Chondrocyte (in vitro differentiated cells): ENCODE measurements at regions not wholly inside any gene's neighbourhood (a gene's known extent, or its start where the extent isn't known, plus 50 kb on each side); places are given as distances from the start of the nearest gene placed in this dataset.
A peak's percentile ranks its signal among the peaks of the same experiment; 100 is the strongest.

ENCODE experiments used
- DNase-seq: peaks from one replicate; pipeline ENCODE4 v3.0.0; 2021; ENCODE audit warnings: mixed read lengths, low spot score
- H3K27ac Mint-ChIP-seq: one replicate; pipeline ENCODE4 v1.8.0; 2021; ENCODE audit warnings: mild to moderate bottlenecking, moderate library complexity, mixed read lengths; ENCODE audit not compliant: unreplicated experiment
- H3K27me3 Mint-ChIP-seq: 2 replicates; pipeline ENCODE4 v1.8.0; 2021; ENCODE audit warnings: low read depth, mixed read lengths
- H3K36me3 Mint-ChIP-seq: 2 replicates; pipeline ENCODE4 v1.8.0; 2021; ENCODE audit warnings: low read depth, mixed read lengths
- H3K4me1 Mint-ChIP-seq: 2 replicates; pipeline ENCODE4 v1.8.0; 2021; ENCODE audit warnings: low read depth, mild to moderate bottlenecking, mixed read lengths
- H3K4me3 Mint-ChIP-seq: one replicate; pipeline ENCODE4 v1.8.0; 2021; ENCODE audit warnings: mild to moderate bottlenecking, moderate library complexity, mixed read lengths; ENCODE audit not compliant: unreplicated experiment
- H3K9me3 Mint-ChIP-seq: 2 replicates; pipeline ENCODE4 v1.8.0; 2021; ENCODE audit warnings: low read depth, mixed read lengths
- TF ChIP-seq, protein P1 (sequence below): fragments of 200-600 bp; sonication (generic); IDR thresholded peaks from 2 replicates; pipeline ENCODE4 v1.5.0; 2021; ENCODE audit warnings: antibody characterized with exemption, mild to moderate bottlenecking, moderate library complexity

DNA sequence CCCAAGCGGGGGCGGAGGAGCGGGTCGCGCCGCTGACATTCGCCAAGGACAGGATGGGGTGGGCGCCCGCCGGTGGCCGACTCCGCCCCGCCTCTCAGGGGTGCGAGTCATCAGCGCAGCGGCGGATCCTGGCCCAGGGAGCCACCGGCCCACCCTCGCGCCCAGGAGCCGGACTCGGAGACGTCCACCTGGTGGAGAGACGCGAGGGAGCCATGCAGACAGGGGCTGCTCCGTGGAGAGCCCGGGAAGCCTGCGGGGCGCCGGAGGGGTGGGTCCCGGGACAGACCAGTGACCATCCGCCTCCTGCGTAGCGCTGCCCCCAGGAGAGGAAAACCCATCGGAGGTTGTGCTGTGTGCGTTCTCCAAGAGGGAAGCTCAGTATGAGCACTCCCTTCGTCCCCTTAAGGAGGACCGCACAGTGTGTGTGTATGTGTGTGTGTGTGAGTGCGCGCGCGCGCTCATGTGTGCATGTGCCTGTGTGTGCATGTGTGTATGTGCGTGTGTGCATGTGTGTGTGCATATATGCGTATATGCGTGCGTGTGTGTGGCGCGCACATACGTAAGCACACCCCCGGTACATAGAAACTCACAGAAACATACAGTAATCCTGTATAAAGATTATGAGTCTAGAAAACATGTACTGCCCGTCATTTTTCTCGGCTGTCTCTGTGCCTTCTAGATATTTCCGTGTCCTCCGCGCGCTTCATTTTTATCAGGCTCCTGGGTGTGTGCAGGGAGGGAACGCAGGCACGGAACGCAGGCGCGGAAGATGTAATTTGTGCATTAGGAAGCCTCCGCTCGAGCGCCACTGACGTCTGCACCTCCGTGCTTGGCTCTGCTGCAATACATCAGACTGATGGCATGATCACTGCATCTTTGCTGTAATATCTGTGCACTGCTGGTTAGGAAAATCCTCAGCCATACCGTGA, 158.9 kb downstream of the TBXT start:
- Mint-ChIP-seq H3K27me3 (peaks cover 10% of the 10 kb centered on the region), H3K4me1 (peaks cover 39% of the 10 kb centered on the region), H3K4me3 (peak overlapping the region; percentile 61), H3K27ac (no peak overlapping the region), H3K9me3 (no peaks in the 10 kb centered on the region), H3K36me3 (no peaks in the 10 kb centered on the region)
- DNase-seq, result peak; percentile 87
- TF ChIP-seq, protein P1, sequence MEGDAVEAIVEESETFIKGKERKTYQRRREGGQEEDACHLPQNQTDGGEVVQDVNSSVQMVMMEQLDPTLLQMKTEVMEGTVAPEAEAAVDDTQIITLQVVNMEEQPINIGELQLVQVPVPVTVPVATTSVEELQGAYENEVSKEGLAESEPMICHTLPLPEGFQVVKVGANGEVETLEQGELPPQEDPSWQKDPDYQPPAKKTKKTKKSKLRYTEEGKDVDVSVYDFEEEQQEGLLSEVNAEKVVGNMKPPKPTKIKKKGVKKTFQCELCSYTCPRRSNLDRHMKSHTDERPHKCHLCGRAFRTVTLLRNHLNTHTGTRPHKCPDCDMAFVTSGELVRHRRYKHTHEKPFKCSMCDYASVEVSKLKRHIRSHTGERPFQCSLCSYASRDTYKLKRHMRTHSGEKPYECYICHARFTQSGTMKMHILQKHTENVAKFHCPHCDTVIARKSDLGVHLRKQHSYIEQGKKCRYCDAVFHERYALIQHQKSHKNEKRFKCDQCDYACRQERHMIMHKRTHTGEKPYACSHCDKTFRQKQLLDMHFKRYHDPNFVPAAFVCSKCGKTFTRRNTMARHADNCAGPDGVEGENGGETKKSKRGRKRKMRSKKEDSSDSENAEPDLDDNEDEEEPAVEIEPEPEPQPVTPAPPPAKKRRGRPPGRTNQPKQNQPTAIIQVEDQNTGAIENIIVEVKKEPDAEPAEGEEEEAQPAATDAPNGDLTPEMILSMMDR, result peak; percentile 50

DNA sequence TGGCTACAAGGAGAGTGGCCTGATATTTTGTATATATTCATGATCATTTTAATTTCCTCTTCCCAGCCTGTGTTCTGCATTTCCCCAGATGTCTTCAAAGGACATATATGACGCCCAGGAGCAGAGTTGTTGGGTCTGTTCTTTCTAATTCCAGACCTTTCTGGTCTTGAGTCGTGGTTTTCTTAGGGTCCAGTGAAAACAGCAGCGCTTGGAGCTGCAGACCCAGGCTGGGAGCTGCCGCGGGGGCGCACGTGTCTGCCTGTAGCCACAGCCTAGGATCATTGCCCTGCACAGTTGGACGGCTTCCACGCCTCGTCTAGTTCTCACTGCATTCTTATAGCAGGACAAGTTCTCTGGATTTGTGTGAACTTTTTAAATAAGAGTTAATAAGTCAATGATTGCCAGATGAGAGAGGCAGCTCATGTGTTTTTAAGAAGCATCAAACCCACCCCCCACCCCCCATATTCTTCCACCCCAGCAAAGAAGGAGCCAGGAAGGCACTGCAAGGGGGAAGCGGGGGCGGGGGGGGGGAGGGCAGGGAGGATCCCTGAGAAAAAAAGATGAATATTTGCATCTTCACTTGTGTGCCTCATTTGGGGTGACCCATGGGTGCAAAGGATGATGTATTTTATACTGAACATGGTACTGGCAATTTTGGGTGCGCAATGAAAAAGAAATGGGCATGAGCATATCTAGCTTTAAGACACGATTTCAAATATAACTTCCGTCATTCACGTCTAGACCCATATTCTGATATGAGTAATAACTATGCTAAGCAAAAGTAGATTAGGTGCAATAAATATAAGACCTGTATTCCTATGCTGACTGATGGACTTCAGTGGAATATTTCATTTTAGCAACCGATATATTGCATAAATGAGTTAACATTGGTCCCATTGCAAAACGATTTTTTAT, 160.0 kb downstream of the TBXT start:
- TF ChIP-seq, protein P1, result no peak
- no peaks in the 10 kb centered on the region for H3K36me3 Mint-ChIP-seq
- no peak overlapping the region for H3K27ac Mint-ChIP-seq
- peak overlapping the region; percentile 61 for H3K4me3 Mint-ChIP-seq
- peaks cover 39% of the 10 kb centered on the region for H3K4me1 Mint-ChIP-seq
- peaks cover 10% of the 10 kb centered on the region for H3K27me3 Mint-ChIP-seq
- no peaks in the 10 kb centered on the region for H3K9me3 Mint-ChIP-seq
- no peak for DNase-seq

DNA sequence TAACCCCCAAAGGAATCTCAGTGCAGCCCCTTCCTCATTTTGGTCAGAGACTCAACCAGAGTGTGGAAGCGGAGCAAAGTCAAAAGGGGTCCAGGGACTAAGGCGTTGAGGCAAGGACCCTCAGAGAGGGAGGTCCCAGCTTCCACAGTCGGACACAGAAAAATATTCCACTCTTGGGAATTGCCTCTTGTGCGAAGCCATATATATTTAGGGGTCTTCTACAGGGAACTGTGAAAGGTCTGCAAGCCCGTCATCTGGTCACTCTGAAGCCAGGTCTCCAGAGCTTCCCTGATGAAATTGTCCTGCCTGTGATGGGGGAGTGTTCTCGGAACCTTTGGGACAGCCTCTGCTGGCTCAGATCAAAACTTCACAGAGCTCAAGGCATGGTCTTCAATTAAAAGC, 160.8 kb downstream of the TBXT start:
- Mint-ChIP-seq H3K4me3 (no peak overlapping the region), H3K27me3 (peaks cover 10% of the 10 kb centered on the region), H3K27ac (no peak overlapping the region)

DNA sequence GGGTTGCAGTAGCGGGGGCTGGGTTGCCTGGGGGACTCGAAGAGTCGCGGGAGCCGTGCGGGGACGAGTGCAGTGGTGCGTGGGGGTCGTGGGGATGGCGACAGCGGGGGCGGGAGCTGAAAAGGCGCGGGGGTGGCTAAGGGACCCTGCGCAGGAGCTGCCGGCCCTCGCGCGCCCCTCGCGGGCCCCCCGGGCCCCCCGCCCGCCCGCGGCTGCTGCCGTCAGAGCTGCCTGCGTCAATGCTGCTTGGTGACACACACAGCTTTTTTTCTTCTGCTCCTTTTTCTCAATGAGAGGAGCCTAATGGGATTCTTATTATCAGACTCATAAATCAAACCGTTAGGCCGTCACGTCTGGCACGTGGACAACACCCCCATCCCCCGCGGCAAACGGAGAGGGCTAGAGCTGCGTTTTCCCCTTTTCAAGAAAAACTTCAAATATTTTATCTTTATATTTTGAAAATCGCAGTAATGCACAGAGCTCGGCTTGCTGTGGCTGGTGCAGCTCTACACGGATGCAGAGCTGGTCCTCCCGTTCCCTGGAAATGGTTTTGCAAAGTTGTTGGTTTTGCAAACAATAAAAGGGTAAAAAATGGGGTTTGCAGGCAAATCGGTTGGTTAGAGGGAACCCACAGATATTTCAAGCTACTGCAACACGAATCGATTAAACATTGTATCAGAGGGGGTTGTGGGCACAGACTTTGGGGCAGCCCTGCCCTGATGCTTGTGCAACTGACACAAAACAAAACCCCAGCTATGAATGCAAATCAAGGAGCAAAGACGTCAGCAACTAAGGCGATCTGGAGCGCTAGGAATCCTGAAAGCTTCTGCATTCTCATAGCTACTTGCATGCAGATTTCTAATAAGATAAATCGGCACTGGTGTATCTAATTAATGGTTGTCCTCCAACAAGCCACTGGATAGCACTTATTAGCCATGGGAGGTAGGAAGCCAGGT, 161.4 kb downstream of the TBXT start:
- Mint-ChIP-seq H3K4me3 (peak overlapping the region; percentile 66), H3K27ac (peak overlapping the region; percentile 67), H3K27me3 (peaks cover 13% of the 10 kb centered on the region), H3K36me3 (no peaks in the 10 kb centered on the region), H3K9me3 (no peaks in the 10 kb centered on the region), H3K4me1 (peaks cover 39% of the 10 kb centered on the region)
- TF ChIP-seq, protein P1, result no peak
- DNase-seq, result peak; percentile 85

More for the DNA sequence above, 160.8 kb downstream of the TBXT start:
- Mint-ChIP-seq H3K4me1 (peaks cover 39% of the 10 kb centered on the region), H3K36me3 (no peaks in the 10 kb centered on the region), H3K9me3 (no peaks in the 10 kb centered on the region)
- TF ChIP-seq, protein P1, result no peak
- no peak for DNase-seq
